Thoracic aorta (tissue), 2 donors: ENCODE measurements at regions not wholly inside any gene's neighbourhood (a gene's known extent, or its start where the extent isn't known, plus 50 kb on each side); places are given as distances from the start of the nearest gene placed in this dataset.

Experiments
- ATAC-seq: fragments of 150-250 bp; one replicate; pipeline ENCODE4 v1.8.0; 2017; ENCODE audit warnings: low read depth; ENCODE audit not compliant: insufficient number of reproducible peaks, low FRiP score
- DNase-seq: peaks from one replicate; pipeline ENCODE4 v3.0.0-alpha.2; 2020; ENCODE audit warnings: low spot score
- H3K27ac ChIP-seq, 2 donors: fragments of 200-600 bp; sonication (generic); 1 replicate in 1 of 2; 2 replicates in 1 of 2; pipeline ENCODE4 v1.5.1; 2016; ENCODE audit warnings: mild to moderate bottlenecking in 2 of 2, moderate library complexity in 2 of 2
- H3K27me3 ChIP-seq: fragments of 200-600 bp; sonication (generic); replicated peaks from 2 replicates; pipeline ENCODE4 v1.6.0; 2016; ENCODE audit warnings: mild to moderate bottlenecking; ENCODE audit not compliant: insufficient read depth
- H3K36me3 ChIP-seq: fragments of 200-600 bp; sonication (generic); one replicate; pipeline ENCODE4 v1.5.1; 2016
- H3K4me1 ChIP-seq, 2 donors: fragments of 200-600 bp; sonication (generic); 1 replicate in 1 of 2; 2 replicates in 1 of 2; pipeline versions ENCODE4 v1.5.1 to v1.6.0; 2016; ENCODE audit warnings: low read depth in 2 of 2, mild to moderate bottlenecking in 1 of 2; ENCODE audit not compliant: control insufficient read depth in 1 of 2
- H3K4me3 ChIP-seq: fragments of 200-600 bp; sonication (generic); 2 replicates; pipeline ENCODE4 v1.5.1; 2016; ENCODE audit warnings: mild to moderate bottlenecking
- H3K9me3 ChIP-seq: fragments of 200-600 bp; sonication (generic); 2 replicates; pipeline ENCODE4 v1.5.1; 2016
- TF ChIP-seq, protein P1 (sequence below): fragments of 200-600 bp; sonication (generic); IDR thresholded peaks from one replicate; pipeline ENCODE4 v1.5.1; 2019; ENCODE audit warnings: antibody characterized with exemption

DNA sequence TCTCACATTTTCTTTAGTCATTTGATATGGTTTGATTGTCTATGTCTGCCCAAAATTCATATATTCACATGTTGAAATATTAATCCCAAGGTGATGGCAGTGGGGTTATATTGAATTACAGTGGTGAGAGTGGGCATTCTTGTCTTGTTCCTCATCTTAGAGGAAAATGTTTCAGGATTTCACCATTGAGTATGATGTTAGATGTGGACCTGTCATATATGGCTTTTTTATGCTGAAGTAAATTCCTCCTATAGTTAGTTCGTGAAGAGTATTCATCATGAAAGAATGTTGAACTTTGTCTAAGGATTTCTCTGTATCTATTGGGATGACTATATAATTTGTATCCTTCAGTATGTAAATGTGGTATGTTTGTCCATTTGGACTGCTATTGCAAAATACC is 512.3 kb upstream of the EPHA5 start:
- Histone ChIP-seq H3K36me3 (no peaks in the 10 kb centered on the region), H3K4me1 (no peaks in the 10 kb centered on the region), H3K4me3 (no peak overlapping the region), H3K9me3 (no peaks in the 10 kb centered on the region), H3K27me3 (no peaks in the 10 kb centered on the region), H3K27ac (no peak overlapping the region)
- ATAC-seq (no peak), DNase-seq (no peak)
- TF ChIP-seq, protein P1, sequence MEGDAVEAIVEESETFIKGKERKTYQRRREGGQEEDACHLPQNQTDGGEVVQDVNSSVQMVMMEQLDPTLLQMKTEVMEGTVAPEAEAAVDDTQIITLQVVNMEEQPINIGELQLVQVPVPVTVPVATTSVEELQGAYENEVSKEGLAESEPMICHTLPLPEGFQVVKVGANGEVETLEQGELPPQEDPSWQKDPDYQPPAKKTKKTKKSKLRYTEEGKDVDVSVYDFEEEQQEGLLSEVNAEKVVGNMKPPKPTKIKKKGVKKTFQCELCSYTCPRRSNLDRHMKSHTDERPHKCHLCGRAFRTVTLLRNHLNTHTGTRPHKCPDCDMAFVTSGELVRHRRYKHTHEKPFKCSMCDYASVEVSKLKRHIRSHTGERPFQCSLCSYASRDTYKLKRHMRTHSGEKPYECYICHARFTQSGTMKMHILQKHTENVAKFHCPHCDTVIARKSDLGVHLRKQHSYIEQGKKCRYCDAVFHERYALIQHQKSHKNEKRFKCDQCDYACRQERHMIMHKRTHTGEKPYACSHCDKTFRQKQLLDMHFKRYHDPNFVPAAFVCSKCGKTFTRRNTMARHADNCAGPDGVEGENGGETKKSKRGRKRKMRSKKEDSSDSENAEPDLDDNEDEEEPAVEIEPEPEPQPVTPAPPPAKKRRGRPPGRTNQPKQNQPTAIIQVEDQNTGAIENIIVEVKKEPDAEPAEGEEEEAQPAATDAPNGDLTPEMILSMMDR, result no peak

DNA sequence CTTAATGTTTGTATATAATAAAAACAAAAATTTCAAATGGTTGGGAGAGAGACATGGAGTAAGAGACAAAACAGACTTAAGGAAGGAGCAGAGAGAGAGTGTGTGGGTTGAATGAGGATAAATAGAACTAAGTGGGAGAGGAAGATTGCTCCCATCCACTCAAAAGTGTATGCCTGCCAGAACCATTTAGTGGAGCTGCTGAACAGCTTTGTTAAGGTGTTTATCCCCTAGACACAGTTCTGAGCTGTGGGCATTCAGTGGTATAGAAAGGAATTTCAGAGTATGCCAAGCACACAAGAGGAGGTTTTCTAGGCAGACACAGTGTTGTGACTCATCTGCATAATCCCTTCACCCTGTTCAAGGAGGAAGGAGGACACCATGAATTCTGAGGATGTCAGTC is 508.6 kb upstream of the EPHA5 start:
- DNase-seq (no peak), ATAC-seq (no peak)
- Histone ChIP-seq H3K4me3 (no peak overlapping the region), H3K36me3 (no peaks in the 10 kb centered on the region), H3K27me3 (no peaks in the 10 kb centered on the region), H3K27ac (no peak overlapping the region), H3K4me1 (no peaks in the 10 kb centered on the region), H3K9me3 (no peaks in the 10 kb centered on the region)
- TF ChIP-seq, protein P1, result no peak

DNA sequence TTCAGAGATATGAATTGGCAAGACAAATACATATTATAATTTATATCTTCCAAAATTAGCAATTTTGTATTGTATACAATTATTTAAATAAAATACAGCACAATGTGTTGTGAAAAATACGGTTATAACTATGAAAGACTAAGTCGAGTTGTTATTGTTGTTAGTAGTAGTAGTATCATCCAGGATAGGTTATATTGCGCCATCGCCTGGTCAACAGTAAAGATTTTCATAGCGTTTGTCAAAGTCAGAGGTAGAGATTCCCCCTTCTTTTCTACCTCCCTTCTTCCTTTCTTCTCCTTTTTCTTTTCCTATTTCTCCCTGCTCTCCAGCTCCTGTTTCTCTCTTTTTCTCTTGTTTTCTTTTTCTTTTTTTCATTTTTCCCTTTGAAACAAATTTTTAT is 499.1 kb upstream of the EPHA5 start:
- ATAC-seq, result no peak
- H3K27ac ChIP-seq, result no peak overlapping the region

DNA sequence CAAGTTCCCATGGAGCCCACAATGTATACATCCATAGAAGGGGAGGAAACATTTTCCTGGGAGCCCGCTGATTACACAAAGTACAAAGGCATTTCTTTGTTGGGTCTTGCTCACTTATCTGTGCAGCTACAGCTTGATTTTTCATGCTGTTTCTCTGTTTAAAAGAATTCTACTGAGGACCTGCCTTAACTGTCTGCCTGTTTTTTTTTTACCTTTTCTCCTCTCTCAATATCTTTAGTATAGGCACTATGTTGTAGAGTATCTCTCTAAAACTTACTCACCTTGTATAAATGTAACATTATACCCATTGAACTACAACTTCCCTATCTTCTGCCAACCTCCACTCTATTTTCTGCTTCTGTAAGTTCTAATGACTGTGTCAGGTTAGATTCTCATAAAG is 494.6 kb upstream of the EPHA5 start:
- no peak for DNase-seq
- no peak for ATAC-seq
- TF ChIP-seq, protein P1, result no peak
- H3K4me3 ChIP-seq, result no peak overlapping the region
- no peaks in the 10 kb centered on the region for H3K4me1 ChIP-seq
- no peaks in the 10 kb centered on the region for H3K9me3 ChIP-seq
- H3K36me3 ChIP-seq, result no peaks in the 10 kb centered on the region
- no peaks in the 10 kb centered on the region for H3K27me3 ChIP-seq
- H3K27ac ChIP-seq, result no peak overlapping the region

More for the DNA sequence above, 499.1 kb upstream of the EPHA5 start:
- no peaks in the 10 kb centered on the region for H3K27me3 ChIP-seq
- H3K4me1 ChIP-seq, result no peaks in the 10 kb centered on the region
- TF ChIP-seq, protein P1, result no peak
- no peaks in the 10 kb centered on the region for H3K9me3 ChIP-seq
- H3K4me3 ChIP-seq, result no peak overlapping the region
- DNase-seq, result no peak
- H3K36me3 ChIP-seq, result no peaks in the 10 kb centered on the region

DNA sequence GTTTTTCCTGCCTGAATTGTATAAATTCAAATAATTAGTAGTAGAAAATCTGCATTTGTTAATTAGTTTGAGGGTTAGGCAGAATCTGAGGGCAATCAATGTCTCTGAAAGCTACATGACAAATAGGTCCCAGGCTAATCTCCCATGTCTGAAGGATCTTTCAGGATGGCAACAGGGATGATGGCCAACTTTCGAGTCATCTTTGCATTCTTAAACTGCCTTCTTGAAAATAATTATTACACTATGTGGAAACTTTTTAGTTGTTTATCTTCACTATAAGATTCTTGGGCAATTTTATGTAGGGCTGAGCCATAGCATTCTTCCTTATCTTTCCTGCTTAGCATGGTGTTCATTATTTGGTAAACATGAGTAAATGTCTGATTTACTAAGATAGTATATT is 490.3 kb upstream of the EPHA5 start:
- no peak for DNase-seq
- no peak for ATAC-seq

More for the DNA sequence above, 490.3 kb upstream of the EPHA5 start:
- H3K27me3 ChIP-seq, result no peaks in the 10 kb centered on the region
- no peaks in the 10 kb centered on the region for H3K4me1 ChIP-seq
- H3K4me3 ChIP-seq, result no peak overlapping the region
- no peaks in the 10 kb centered on the region for H3K9me3 ChIP-seq
- no peak overlapping the region for H3K27ac ChIP-seq
- TF ChIP-seq, protein P1, result no peak
- H3K36me3 ChIP-seq, result no peaks in the 10 kb centered on the region
